ENCODE measurements at regions not wholly inside any gene's neighbourhood (a gene's known extent, or its start where the extent isn't known, plus 50 kb on each side); places are given as distances from the start of the nearest gene placed in this dataset.
"Not testable (repeated sequence)": the region's sequence is repeated elsewhere in the genome, so short reads cannot be mapped to it uniquely, and the experiment has no call there.

DNA sequence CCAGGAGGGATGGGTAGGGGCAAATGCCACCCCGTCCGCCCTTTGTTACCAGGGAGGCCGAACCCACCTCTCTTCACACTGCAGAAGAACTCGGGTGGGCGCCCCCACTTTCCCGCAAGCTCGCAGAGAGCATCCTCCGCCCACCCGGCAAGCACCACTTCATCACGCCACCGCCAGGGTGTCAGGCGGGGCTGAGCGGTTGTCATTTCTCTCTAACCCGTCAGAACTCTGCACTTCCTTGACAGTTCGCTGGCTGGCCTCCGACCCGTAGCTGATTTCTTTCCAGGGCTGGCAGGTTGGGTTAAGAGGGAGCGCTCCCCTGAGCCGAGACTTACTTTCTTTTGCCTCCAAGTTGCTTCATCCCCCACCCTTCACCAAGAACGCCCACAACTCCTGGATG, 130.7 kb downstream of the CRLF3 start:
- not testable (repeated sequence) for TF ChIP-seq POLR2A (IDR thresholded peaks at IDR 0.05)
- TF ChIP-seq, protein P1, sequence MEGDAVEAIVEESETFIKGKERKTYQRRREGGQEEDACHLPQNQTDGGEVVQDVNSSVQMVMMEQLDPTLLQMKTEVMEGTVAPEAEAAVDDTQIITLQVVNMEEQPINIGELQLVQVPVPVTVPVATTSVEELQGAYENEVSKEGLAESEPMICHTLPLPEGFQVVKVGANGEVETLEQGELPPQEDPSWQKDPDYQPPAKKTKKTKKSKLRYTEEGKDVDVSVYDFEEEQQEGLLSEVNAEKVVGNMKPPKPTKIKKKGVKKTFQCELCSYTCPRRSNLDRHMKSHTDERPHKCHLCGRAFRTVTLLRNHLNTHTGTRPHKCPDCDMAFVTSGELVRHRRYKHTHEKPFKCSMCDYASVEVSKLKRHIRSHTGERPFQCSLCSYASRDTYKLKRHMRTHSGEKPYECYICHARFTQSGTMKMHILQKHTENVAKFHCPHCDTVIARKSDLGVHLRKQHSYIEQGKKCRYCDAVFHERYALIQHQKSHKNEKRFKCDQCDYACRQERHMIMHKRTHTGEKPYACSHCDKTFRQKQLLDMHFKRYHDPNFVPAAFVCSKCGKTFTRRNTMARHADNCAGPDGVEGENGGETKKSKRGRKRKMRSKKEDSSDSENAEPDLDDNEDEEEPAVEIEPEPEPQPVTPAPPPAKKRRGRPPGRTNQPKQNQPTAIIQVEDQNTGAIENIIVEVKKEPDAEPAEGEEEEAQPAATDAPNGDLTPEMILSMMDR (IDR thresholded peaks at IDR 0.05) = peak in 3 of 5 experiments; percentile 21 to 35 (median 32)

Data from tibial nerve (tissue), 3 donors.